ENCODE measurements at regions not wholly inside any gene's neighbourhood (a gene's known extent, or its start where the extent isn't known, plus 50 kb on each side); places are given as distances from the start of the nearest gene placed in this dataset.

DNA sequence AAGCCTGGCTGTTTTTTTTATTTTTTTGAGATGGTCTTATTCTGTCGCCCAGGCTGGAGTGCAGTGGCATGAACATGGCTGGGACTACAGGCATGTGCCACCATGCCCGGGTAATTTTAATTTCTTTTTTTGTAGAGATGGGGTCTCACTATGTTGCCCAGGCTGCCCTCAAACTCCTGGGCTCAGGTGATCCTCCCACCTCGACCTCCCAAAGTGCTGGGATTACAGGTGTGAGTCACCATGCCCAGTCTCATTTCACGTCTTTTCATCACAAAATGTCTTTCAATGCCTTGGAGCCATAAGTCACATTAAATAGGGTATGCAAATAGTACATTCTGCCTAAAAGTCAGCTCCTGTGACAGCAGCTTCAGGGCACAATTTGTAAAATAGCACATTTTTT is 52.8 kb downstream of the SOX2 start:
- no peak for DNase-seq

DNA sequence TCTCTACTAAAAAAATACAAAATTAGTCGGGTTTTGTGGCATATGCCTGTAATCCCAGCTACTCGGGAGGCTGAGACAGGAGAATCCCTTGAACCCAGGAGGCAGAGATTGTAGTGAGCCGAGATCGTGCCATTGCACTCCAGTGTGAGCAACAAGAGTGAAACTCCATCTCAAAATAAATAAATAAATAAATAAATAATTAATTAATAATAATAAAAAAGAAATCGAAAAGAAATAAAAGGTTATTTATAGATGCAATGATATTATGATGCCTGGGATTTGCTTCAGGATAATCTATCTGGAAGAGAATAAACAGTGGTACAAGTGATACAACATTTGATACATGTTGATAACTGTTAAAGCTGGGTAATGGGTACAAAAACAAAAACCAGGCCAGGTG is 58.6 kb downstream of the SOX2 start:
- DNase-seq, result no peak

DNA sequence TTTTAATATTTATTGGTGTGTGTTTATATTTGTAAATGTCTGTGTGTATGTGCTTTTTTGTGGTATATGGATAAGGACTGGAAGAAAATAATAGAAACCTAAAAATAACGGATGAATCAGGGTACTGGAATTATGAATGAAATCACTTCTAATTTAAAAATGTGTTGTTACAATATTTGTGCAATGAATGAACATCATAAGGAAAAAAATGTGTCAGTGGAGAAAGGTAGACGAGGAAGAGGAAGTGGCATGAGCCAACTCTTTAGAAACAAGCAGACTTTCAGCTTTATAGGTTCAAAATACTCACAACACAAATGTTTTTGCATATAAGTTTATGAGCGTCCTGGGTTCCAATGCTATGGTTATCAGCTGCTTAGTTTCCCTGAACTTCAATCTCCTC is 59.4 kb downstream of the SOX2 start:
- DNase-seq, result no peak

DNA sequence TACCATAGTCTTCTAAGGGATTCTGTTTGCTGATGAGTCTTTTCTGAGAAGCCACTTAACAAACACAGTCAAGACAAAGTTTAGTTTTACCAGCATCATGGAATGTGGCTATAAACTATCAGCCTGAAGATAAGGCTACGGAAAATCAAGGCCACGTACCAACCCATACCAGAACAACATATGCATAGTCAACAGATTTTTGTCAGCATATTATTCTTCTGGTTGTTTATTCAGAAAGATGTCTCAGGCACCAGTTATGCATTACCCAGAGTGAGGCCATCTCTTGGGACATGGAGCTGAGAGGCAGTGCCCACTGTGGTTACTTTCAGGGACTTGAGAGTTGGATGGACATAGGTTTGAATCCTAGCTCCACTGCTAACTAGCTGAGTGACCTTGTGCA is 60.4 kb downstream of the SOX2 start:
- no peak for DNase-seq

DNA sequence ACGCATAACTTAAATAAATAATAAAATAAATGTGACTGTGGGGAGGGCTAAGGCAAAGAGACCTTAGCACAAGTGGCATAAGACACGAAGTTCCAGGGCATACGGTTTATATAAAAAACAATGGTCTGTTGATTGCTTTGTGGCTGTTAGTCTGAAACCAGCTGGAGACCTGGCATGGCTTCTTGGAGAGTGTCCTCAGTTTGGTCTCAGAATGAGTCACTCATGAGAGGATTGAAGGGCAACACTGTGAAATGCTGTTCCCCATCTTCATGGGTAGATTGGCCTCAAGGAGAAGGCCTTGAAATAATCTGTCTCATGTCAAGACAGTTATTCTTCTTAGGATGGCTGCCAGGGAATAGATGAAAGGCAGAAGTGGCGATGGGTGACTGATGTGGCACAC is 62.2 kb downstream of the SOX2 start:
- no peak for DNase-seq

DNA sequence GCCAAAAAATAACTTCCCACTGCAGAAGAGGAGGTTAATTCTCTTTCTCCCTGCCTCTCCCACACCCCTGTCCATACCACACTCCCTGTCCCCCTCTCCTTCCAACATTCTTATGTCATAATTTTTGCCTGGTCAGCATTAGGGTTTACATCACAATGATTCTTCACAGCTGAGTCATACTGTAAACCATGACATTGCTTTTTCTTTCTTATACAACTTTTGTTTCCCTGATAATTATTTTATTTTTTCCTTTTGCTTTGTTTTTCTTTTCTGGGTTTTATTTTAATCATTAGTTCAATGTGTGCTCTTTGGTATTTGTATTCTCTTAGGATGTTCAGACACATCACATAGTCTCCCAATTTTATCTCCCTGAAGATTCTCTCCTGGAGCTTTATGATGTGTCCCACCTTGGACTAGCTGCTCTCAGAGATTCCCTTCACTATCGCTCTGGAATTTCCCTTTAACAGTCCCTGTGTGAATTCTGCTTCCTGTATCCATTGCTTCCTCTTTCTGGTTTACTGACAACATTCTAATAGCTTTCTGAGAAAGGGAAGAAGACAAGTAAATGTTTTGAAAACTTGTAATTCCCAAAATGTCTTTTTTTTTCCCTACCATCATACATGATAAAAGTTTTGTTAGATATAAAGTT is 70.7 kb downstream of the SOX2 start:
- DNase-seq, result no peak

DNA sequence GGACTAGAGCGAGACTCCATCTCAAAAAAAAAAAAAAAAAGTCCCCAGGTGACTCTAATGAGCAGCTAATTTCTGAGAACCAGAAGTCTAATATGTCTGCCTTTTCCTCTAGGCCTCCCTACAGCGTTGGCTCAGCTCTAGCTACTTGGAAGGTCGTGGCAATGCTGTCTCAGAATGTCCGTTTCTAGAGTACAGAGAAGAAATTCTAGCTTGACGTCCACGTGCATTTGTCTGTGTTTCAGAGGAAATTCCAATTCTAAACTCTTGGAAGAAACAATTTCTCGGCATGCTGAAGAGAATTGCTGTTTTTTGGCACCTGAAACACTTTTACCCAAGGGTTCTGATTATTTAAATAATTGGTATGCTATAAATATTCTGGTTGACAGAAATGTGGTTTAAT is 78.8 kb downstream of the SOX2 start:
- DNase-seq, result no peak

DNA sequence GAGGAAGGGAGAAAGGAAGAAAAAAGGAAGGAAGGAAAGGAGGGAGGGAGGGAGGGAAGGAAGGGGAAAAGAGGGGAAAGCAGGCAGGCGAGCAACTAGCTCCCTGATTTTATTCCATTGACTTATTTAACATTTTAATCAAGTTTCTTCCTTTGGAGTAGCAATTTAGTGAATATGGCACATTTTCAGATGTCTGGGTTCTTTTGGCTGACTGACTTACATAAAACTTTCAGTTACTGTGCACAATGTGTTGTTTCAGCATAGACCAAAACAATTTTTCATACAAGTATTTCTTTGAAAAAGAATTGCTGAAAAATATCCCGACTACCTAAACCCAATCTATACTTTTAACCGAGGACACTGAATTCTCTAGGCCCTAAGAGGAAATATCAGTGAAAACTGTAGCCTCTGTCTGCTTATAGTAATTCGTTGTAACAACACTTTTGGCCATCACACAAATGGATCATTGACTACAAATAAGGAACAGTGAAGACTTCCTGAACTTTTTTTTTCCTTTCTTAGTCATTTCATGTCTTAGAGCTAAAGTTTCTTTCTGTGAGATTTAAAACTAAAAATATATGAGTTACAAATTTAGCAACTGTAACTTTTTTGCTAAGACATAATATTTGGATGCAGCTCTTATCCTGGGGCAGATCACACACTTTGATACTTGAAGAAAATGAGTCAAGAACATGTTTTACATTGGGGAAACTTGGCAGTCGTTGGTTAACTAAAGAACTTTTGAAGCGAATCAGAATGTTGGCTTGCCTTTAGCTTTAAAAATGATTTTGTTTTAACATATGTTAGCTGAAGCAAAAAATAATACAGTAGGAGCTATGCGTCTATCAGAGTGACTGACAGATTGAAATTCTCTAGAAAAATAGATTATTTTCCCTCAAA is 79.6 kb downstream of the SOX2 start:
- DNase-seq, result no peak

DNA sequence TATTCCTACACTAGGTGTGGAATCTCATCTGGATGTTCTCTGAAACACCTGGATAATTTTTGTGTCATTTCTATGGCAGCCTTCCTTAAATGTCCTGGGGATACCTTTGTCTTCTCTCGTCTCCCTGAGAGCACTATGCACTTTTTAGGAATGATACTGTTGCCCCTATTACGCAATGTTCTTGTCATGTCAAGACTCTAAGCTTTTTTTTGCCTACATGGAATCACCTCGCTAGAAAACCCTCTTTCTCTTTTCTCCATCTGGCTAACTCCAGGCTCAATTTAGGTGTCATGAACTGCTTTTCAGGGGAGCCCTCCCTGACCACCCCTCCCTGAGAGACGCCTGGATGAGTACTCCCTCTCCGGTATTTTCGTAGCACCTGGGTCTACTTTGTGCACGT is 81.3 kb downstream of the SOX2 start:
- no peak for DNase-seq

DNA sequence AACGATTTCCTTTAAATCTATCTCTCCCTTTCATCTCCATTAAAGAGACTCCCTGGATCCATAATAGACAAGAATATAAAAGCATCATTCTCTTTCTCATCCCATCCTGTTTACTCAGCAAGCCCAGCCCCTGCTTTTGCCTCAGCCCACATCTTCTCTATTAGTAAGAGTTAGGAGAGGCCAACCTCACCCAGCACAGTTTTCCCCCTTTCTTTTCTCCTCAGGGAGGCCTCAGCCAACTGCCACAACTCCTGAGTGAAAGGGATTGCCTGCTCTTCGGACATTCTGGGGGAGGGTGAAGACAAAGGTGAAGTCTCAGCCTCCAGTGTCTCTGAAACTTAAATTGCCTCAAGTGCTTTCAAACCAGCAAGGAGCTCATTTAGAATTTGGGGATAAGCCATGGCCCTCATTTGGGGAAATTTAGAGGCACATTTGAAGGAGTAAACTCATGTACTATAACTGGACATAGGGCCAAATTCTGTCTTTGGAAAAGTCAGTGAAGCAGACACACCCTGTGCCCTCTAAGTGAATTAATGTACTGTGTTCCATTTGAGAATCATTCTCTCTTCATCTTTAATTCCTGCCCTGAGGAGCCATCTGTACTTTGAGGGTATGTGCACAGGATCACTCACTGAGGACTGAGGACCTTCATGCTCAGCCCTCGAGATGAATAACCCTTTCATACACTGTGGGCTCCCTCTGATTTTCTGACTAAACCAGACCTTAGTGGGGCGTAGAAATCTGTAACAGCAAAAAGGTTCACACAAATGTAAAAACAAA is 82.5 kb downstream of the SOX2 start:
- DNase-seq, result no peak

DNA sequence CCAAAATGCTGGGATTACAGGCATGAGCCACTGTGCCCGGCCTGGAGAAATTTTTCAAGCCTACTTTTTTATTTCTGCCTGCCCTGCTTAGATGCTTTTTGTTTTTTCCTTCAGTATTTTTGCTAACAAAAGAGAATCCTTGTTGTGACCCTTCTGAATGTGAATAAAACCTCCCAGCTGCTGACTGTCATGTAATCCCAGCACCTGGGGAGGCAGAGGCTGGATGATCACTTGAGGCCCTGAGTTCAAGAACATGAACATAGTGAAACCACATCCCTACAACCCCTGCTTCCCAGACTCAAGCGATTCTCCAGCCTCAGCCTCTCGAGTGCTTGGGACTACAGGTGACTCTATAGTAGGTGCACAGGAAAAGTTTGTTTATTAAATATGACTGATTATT is 84.9 kb downstream of the SOX2 start:
- DNase-seq, result no peak

DNA sequence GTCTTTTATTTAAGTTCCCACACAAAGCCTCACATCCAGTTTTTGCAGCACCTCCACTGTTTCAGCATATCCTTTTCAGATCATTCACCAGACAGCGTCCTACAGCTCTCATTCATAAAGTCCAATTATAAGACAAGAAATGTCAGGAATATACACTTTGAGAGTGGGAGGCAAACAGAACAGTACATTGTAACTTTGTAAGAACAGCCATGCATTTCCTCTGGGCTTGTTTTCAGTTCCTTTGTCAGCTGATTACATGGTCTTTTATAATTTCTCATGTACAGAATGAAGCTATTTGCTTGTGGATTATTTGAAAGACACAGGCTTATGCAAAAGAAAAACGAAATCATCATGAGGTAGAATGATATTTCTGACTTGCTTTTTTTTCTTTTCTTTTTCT is 85.7 kb downstream of the SOX2 start:
- no peak for DNase-seq

DNA sequence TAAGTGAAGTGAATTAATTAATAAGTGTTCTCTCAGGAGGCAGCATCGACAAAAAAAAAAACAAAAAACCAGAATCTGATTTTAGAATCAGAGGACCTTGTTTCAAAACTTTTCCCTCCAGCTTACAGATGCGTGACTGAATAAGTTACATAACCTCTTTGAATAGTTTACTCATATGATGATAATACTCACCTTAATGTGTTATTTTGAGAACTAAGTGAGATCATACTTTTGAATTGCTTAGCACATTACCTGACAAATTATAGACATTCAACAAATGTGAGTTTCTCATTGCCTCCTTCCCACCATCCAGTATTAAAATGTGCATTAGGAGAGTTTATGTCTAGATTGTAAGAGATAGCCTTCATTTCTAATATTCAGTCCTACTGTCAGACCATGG is 94.0 kb downstream of the SOX2 start:
- DNase-seq, result no peak

DNA sequence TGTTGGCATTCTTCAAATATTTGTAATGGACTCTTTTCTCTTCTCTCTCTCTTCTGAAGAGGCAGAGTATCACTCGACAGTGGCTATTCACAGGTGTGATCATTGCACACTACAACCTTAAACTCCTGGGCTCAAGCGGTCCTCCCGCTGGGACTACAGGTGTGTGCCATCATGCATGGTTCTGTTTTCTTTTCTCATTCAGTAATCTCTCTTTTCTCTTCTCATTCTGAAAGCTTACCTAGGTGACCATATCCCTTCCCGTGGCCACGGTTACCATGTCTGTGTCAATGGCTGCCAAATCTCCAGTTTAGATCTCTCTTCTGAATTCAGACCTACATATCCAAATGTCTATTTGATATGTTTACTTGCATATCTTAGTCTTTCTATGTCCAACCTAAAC is 96.3 kb downstream of the SOX2 start:
- DNase-seq, result no peak

DNA sequence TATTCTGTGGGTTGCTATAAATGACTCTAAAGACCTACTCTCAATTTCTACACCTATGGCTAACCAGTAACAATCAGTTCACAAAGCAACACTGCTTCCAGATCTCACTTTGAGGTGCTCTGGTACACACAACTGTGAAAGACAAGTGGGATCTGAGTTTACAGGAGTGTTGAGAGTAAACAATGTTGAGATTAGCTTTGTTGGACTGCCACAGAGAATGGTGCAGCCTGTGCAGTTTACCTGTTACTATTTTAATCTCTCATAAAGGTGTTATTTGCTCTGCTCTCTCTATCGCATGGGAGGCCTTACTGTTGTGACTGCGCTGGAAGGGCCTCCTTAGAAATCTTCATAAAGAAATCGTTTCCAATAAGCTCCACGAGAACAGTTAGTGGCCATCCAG is 112.0 kb downstream of the SOX2 start:
- DNase-seq, result no peak

DNA sequence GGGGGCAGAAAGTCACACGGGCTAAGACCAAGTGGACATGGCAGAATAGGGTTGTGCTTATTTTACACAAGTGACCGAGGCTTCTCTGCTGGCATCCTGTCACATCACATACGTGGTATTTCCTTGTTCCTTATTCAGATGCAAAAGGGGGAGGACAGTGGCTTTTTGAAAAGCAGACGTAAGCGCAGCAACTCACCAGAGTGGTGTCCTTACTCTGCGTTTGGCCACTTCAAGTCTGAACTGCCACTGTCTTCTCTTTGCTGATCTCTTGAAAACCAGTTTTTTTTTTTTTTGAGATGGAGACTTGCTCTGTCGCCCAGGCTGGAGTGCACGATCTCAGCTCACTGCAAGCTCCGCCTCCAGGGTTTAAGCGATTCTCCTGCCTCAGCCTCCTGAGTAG is 113.2 kb downstream of the SOX2 start:
- DNase-seq, result no peak

DNA sequence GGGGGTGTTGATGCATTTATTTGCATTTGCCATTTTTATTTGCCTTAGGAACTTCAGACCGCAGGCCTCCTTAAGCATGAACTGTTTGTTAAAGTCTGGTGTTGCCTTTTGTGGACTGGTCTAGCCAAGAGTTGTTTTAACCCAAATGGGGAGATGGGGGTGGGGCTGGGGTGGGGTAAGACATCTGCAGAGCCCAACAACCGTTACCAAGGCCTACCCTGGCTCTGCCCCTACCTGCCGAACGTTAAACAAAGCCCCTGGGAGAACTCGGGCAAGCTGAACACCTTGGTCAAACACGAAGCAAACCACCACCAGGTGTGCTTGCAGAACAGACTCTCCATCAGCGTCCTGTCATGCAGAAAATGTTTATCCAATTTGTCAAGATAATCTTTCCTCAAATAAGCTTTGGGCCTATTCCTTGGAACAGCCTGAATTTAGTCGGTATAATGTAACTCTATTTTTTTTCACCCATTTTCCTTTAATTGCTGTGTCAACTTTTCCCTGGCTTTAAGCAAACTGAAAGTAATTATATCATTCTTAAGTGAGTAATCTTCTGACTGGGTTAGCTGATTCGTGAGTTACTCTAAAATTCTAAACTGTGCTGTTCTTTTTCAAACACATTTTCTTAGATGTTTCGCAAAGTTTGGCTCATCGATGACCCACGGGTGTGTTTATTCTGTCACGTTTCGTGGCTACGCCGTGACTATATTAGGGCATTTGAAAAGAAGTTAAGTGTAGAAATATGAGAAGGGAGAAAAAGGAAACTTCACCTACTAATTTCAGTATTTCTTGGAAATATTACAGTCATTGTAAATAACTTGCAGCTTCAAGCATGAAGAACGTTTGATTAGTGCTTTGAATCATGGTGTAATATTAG is 127.6 kb downstream of the SOX2 start:
- DNase-seq, result no peak

DNA sequence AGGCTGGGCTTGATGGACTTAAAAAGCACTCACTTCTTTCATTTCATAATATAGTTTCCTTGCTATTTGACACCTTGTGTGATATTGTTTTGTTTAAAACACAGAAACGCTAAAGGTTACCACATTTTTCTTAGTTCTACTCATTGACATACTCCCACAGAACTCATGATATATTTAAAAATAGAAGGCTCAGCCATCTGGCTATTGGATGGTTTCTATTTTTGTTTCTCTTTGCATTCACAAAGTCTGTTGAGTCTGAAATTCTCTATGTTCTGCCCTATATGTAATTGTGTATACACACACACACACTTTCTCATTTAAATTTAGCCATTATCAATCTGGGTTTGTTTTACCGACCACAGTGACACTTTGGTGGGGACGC is 128.2 kb downstream of the SOX2 start:
- no peak for DNase-seq

DNA sequence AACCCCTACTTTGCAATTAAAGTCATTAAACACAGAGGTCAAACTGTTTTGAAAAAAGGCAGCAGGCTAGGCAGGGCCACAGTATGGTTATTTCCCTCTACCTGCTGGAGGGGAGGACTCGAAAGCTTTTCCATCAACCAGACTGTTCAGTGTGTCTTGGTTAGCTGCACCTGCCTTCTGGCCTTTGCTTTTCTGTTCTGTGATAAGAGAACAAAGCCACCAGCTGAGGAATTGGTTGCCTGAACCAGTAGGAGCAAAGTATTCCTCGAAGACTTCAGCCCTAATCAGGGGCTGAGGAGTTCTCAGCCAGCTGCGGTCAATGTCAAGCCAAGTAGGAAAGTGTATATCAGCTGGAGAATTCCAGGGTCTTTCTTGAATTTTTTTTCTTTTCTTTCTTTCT is 132.5 kb downstream of the SOX2 start:
- DNase-seq, result no peak

DNA sequence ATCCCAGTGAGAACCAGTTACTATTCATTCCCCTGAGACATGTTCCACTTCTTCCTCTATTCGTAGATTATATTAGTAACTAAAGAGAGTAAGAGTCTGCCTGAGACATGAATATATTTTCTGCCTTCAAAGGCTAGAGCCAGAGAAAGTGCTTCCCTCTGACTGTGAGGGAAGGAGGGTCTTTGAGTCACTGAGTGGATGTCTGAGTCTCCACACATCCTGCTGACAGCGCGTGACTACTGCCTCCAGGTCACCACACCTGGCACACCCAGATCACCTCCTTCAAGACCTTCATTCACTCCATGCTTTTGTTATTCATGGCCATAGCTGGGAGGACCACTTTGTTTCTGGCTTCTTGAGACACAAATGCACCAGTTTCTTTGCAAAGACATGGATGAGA is 135.6 kb downstream of the SOX2 start:
- no peak for DNase-seq

DNA sequence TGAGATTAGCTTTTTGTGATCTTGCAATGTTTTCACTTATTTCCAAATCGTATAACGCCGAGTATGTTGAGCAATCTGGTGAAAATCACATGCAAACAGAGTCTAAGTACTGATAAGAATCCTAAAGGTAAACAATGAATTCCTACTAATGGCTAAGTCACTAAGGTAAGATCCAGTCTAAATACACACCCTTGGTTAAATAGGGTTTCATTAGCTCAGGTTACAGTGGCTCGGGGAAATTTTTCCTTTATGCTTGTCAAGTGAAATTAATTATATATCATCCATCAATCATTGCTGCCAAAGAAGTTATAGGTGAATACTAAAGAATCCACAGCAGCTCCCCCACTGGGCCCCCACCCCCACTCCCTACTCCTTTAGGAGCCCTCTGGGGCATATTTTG is 139.3 kb downstream of the SOX2 start:
- DNase-seq, result no peak

DNA sequence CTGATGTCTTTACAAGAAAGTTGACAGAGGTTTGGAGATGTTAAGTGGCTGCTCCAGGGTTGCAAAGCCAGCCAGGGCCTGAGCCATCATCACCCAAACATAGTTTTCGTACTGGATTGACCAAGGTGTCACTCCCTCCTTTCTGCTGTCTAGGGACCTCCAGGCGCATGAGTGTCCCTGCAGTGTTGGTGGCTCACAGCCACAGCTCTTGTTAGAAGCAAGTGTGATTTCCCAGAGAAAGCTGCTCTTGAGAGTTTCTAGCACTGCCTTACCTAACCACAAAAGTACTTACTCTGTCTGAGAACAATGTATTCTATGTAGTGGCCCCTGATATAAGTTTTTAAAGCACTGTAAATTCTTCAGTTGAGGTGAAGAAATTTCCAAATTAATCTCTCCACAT is 144.1 kb downstream of the SOX2 start:
- DNase-seq, result no peak

DNA sequence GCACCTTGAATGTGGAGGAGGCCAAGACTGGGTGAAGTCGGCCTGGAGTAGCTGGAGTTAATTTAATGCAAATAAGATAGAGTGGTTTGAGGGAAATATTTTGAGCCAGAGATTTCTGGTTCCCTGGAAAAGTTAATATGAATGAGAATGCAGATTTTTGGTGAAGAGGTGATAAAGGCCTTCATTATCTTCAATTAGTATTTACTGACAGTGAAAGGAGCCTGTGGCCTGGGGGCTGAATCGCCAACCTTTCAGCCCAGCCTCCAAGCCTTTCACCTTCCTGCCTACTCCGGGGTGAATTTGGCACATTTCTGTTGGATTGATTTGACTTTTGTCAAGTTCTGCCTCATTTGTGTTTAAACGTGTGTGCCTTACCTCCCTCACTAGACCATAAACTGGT is 147.8 kb downstream of the SOX2 start:
- DNase-seq, result no peak

All from hematopoietic multipotent progenitor cell treated with erythropoietin and hydrocortisone succinate and interleukin-3 and kit ligand, for 6 days (in vitro differentiated cells).